GM19099 (cell line): ENCODE measurements at regions not wholly inside any gene's neighbourhood (a gene's known extent, or its start where the extent isn't known, plus 50 kb on each side); places are given as distances from the start of the nearest gene placed in this dataset.

Experiments
- POLR2A ChIP-seq: IDR thresholded peaks from 3 replicates; pipeline ENCODE4 v1.6.1; 2011; ENCODE audit warnings: low read depth; ENCODE audit not compliant: insufficient read length; ENCODE audit errors: extremely low read depth

DNA sequence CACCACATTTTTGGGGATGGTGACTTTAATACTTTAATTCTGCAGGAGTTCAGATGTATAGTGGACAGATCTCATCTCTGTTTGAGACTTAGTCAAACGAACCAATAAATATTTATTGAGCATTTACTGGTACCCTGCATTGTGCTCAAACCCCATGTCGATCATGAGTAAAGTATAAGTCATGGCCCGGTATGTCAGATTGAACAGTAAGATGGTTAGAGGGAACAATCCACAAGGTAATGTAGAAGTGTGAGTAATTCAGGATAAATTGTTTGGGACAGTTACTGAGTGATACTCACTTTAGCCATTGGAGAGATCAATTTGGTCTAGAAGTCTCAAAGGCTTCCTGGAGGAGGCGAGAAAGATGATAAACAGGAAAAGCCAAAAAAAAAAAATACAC is 265.5 kb upstream of the C2CD4B start:
- no peak for TF ChIP-seq POLR2A

DNA sequence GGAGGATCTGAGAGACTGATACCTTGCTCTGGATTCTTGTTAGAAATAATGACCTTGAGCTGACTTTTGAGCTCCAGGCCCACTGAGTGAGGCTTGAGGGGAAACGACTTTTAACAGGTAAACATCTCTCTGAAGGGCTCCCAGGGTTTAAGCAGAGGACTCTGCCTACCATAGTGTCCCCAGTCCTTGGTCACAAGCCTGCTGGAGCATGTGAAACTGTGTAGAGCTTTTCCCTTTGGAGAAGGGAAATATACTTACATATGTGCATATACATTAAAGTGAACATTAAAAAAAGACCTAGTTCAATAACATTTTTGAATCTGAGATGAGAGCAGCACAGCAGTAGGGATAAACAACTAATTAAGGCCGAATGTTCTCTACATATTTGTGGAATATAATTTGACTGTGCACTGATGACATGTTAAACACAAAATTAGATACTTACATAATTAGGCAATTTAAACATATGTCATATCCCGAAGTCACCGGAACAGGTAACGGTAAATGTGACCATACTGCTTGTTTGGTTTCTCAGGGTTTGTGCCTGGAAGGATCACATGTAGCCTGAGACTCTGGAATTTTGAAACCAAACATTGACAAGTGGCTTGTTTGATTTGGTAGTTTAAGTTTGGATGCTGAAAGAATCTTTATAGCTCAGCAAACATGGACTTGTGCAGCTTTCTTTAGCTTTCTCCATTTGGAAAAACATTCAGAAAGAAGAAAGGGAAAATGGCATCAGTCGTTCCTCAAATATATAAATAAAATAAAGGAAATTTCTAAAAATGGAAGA is 266.1 kb upstream of the C2CD4B start:
- no peak for TF ChIP-seq POLR2A

DNA sequence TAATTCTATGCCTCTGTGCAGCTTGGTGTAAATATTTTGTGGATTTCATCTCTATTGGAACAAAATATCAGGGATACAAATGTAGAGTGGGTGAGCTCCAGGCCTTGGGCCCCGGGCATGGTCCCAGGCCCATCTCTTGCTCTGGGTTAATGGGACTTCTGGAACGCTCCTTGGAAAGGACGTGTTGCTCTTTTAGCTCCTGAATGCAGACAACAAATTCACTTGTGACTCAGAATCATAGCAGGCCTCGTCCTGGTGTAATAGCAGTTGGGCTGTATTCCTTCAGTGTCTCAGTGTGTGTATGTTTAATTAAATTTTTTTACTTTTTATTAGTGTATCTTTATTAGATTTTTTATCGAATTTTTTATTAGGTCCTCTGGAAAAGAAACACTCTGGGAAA is 266.7 kb upstream of the C2CD4B start:
- TF ChIP-seq POLR2A, result no peak

- no peak for TF ChIP-seq POLR2A
These were observed 267.8 kb upstream of the C2CD4B start for GRCh38 chr15:62432702-62433398.

DNA sequence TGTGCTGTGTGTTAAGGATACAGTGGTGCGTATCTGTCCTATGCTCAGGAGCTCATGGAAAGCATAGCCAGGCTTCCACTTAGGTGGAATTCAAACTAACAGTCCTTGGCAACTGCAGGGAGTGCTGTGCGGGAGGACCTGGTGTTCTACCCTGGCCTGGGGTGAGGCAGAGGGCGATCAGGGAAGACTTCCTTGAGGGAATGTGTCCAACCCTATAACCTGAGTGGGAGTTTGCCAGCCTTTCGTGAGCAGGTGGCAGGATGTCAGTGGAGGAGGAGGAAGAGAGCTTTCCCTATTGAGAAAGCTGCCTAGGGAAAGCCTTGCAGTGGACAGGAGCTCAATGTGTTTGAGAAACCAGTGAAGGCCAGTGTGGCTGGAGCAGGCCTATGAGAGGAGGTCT is 271.1 kb upstream of the C2CD4B start:
- no peak for TF ChIP-seq POLR2A

DNA sequence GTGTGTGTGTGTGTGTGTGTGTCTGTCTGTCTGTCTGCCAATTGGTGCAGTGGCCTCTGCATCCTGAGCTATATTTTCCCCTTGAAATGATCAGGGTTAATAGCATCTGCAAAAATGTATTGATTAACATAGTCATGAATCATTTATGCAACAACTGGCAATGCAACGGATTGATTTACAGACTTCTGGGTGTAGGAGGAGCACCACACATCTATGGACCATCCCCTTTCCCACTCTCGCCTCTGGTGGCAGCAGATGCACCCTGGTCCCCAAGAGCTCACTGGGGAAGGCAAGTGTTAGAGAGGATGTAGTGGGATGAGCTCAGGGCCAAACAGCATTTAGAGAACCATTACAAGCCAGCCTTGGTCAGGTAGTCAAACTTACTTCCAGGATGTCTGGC is 272.7 kb upstream of the C2CD4B start:
- TF ChIP-seq POLR2A, result no peak

DNA sequence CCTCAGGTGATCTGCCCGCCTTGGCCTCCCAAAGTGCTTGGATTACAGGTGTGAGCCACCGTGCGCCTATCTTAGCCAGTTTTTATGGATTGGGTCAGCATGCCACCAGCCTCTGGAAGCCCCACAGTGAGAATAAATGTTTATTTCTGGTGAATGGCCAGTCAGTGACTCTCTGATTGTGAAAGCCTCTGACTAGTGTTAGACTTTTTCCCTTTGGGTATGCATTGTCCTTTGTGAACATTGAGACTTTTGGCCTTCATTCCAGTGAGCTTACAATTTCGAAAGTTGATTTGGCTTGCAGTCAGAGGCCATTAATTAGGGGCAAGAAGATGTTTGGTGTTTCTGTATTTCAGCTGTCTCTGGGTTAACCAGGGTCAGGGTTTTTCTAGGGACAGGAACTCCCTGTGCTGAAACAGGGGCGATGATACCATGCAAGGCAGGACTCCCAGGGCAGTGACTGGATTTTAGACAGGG is 274.5 kb upstream of the C2CD4B start:
- no peak for TF ChIP-seq POLR2A

GRCh38 chr15:62440362-62441105 is 275.4 kb upstream of the C2CD4B start:
- TF ChIP-seq POLR2A, result no peak

DNA sequence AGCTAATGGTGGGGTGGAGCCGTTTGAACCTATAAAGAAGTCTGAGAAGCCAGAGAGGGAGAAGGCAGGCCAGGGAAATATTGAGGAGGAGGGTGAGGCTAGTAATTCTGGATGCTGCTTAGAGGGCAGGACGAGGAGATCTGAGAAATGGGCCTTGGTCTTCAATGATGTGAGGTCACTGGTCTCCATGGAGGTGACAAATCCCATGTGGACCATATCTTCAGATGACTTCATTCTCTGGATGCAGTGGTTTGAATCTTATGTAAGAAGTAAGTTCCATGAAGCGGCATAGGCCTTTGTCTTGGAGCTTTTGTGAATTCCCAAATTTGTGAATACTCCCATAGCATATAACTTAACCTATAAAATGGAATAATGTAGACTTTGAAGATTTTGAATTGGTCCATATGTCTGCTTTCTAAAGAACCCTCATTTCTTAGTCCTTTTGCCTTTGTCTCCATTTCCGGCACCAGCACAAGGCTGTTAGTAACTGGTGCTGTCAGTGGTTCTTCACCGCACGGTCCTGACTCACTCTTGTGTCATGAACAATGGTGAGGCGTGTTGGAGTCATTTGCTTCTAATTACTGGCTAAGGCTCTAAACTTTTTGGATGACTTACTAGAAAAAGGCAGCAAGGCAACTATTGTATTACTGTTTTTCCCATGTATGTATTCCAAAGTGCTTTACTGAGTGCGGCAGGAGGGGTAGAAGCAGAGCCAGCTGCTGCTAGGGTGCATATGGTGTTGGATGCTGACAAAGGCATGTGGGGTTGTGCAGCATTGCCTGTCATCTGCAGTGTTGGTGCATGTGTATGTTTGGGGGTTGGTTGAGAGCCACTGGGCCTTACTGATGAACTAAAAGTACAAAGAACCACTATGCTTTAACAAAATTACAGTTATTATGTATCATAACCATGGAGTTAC is 279.3 kb upstream of the C2CD4B start:
- no peak for TF ChIP-seq POLR2A

DNA sequence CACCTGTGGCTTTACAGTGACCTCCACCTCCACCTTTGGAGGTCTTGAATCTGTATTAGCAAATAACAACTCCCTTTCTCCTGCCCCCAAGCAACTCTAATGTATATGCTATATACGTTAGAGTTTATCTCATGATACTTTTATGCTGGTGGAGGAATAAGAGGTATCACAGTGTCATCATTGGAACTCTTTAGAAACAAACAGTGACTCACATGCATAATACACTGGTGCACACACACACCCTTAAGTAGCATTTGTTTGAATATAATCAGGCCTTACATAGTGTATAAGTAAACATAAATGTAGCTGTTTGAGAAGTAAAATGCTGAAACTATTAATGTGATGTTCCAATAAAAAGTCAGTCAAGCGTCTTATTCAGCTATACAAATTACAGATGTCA is 280.2 kb upstream of the C2CD4B start:
- no peak for TF ChIP-seq POLR2A

DNA sequence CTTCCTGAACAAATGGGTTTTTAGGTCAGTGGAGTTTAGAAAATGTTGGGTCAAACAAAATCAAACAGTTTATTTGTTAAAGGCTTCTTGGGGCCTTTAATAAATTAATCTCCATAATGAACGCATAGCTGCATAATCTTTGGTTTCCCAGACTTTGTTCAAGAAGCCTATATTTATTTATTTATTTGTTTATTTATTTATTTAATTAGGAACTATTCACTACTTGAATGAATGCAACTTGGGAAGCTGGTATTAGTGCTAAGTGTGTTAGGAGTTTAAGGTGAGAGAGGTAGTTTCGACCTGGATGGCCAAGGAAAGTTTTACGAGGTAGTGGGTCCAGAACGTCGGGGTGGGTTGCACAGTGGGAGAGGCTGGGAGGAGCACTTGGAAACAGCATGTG is 281.9 kb upstream of the C2CD4B start:
- TF ChIP-seq POLR2A, result no peak

GRCh38 chr15:62447742-62448141 is 282.7 kb upstream of the C2CD4B start:
- no peak for TF ChIP-seq POLR2A

DNA sequence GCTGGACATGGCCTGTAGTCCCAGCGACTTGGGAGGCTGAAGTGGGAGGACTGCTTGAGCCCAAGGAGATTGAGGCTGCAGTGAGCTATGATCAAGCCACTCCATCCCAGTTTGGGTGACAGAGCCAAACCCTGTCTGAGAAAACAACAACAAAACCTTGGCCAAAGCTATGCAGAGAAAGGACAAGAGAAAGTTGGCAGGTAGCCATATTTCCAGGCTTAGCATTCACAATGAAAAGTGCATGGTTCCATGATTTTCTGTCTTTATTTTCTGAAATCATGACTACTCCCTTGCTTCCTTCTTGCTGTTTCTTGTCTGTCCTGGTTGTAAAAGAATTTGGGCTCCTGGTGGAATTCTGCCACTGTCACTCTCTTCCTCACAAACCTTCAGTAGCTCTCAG is 284.6 kb upstream of the C2CD4B start:
- no peak for TF ChIP-seq POLR2A

- no peak for TF ChIP-seq POLR2A
These were observed 285.0 kb upstream of the C2CD4B start for GRCh38 chr15:62450061-62450460.

- TF ChIP-seq POLR2A, result no peak
These were observed 286.9 kb upstream of the C2CD4B start for GRCh38 chr15:62452026-62452425.
